SK-N-MC (cell line): ENCODE measurements at regions not wholly inside any gene's neighbourhood (a gene's known extent, or its start where the extent isn't known, plus 50 kb on each side); places are given as distances from the start of the nearest gene placed in this dataset.

Experiments
- EZH2 ChIP-seq: fragments of 200-600 bp; sonication (generic); IDR thresholded peaks from one replicate; pipeline ENCODE4 v1.6.1; 2017; ENCODE audit warnings: antibody characterized with exemption
- FOXP2 ChIP-seq: optimal IDR thresholded peaks from 2 replicates; pipeline ENCODE3; 2011; ENCODE audit warnings: mild to moderate bottlenecking, moderate library complexity; ENCODE audit not compliant: insufficient read depth; ENCODE audit errors: extremely low read length, control extremely low read depth
- POLR2AphosphoS5 ChIP-seq: IDR thresholded peaks from 2 replicates; pipeline ENCODE4 v1.6.1; 2012; ENCODE audit warnings: mild to moderate bottlenecking, low read depth, low read length, borderline replicate concordance

DNA sequence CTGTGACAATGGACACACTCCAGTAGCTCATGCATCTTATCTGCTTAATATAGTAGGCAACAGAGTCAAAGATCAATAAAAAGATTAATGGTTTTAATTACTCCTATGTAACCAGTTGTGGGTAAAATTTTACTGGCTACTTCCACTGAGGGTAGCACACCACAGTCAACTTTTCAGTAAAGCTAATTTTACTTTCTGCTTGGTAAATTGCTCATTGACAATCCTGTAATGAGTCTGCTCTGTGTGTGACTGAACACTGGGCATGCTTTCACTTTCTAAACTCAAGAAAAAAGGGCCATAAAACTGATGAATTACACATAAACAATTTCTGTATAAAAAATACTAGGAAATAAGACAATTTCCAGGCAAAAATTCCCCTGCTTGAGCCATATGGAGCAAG, 838.3 kb downstream of the VGLL3 start:
- TF ChIP-seq POLR2AphosphoS5 (no peak), EZH2 (no peak), FOXP2 (no peak)
